NCI-H69 (cell line): ENCODE measurements at regions not wholly inside any gene's neighbourhood (a gene's known extent, or its start where the extent isn't known, plus 50 kb on each side); places are given as distances from the start of the nearest gene placed in this dataset.
A peak's percentile ranks its signal among the peaks of the same experiment; 100 is the strongest.
"Not testable (repeated sequence)": the region's sequence is repeated elsewhere in the genome, so short reads cannot be mapped to it uniquely, and the experiment has no call there.

Source experiments
- DNase-seq: peaks from one replicate; lab custom pipeline; 2025; lab: John Stamatoyannopoulos, UW

GRCh38 chr16:52787709-52788108, 240.8 kb upstream of the TOX3 start:
- DNase-seq: no peak

GRCh38 chr16:52786091-52786490, 239.1 kb upstream of the TOX3 start:
- no peak for DNase-seq

GRCh38 chr16:52785653-52786052, 238.7 kb upstream of the TOX3 start:
- DNase-seq: no peak

- no peak for DNase-seq
These were observed 236.7 kb upstream of the TOX3 start for GRCh38 chr16:52783616-52784015.

- no peak for DNase-seq
These were observed 234.2 kb upstream of the TOX3 start for GRCh38 chr16:52781005-52781630.

GRCh38 chr16:52773026-52773425, 226.1 kb upstream of the TOX3 start:
- peak; percentile 59 for DNase-seq

- DNase-seq: peak; percentile 72
These were observed 223.9 kb upstream of the TOX3 start for GRCh38 chr16:52770828-52771227.

- peak; percentile 23 for DNase-seq
These were observed 211.5 kb upstream of the TOX3 start for GRCh38 chr16:52758473-52758855.

- no peak for DNase-seq
These were observed 211.0 kb upstream of the TOX3 start for GRCh38 chr16:52757746-52758472.

GRCh38 chr16:52756812-52757517, 210.0 kb upstream of the TOX3 start:
- DNase-seq: no peak

GRCh38 chr16:52755396-52755795, 208.5 kb upstream of the TOX3 start:
- no peak for DNase-seq

- DNase-seq: no peak
These were observed 204.1 kb upstream of the TOX3 start for GRCh38 chr16:52751035-52751434.

GRCh38 chr16:52748741-52749140, 201.8 kb upstream of the TOX3 start:
- DNase-seq: no peak

GRCh38 chr16:52747088-52747595, 200.2 kb upstream of the TOX3 start:
- no peak for DNase-seq

GRCh38 chr16:52743707-52744106, 196.8 kb upstream of the TOX3 start:
- no peak for DNase-seq

- no peak for DNase-seq
These were observed 195.7 kb upstream of the TOX3 start for GRCh38 chr16:52742608-52743170.

GRCh38 chr16:52742052-52742451, 195.1 kb upstream of the TOX3 start:
- no peak for DNase-seq

- peak; percentile 38 for DNase-seq
These were observed 194.4 kb upstream of the TOX3 start for GRCh38 chr16:52741351-52741750.

GRCh38 chr16:52740766-52741165, 193.8 kb upstream of the TOX3 start:
- DNase-seq: peak; percentile 87

- no peak for DNase-seq
These were observed 193.4 kb upstream of the TOX3 start for GRCh38 chr16:52740333-52740732.

- not testable (repeated sequence) for DNase-seq
These were observed 192.0 kb upstream of the TOX3 start for GRCh38 chr16:52738992-52739391.

- no peak for DNase-seq
These were observed 184.4 kb upstream of the TOX3 start for GRCh38 chr16:52731219-52731875.
